PFSK-1 (cell line): ENCODE measurements at regions not wholly inside any gene's neighbourhood (a gene's known extent, or its start where the extent isn't known, plus 50 kb on each side); places are given as distances from the start of the nearest gene placed in this dataset.

Experiments
- FOXP2 ChIP-seq: optimal IDR thresholded peaks from 2 replicates; pipeline ENCODE3; 2011; ENCODE audit warnings: borderline replicate concordance, control low read depth, inconsistent platforms; ENCODE audit not compliant: insufficient read depth; ENCODE audit errors: extremely low read length, extremely low read depth
- POLR2AphosphoS5 ChIP-seq: IDR thresholded peaks from 2 replicates; pipeline ENCODE4 v1.6.1; 2012; ENCODE audit warnings: low read depth, mild to moderate bottlenecking, control low read depth, low read length, moderate library complexity
- REST ChIP-seq, 2 experiments: IDR thresholded peaks; 2 replicates each; pipeline versions ENCODE4 v1.6.1 to v1.8.0; 2011 to 2012; ENCODE audit warnings: low read depth in 2 of 2, low read length in 2 of 2, control low read depth in 1 of 2, inconsistent platforms in 1 of 2, mild to moderate bottlenecking in 1 of 2, moderate library complexity in 1 of 2; ENCODE audit not compliant: insufficient read depth in 1 of 2
- SIN3A ChIP-seq: IDR thresholded peaks from 2 replicates; pipeline ENCODE4 v1.6.1; 2012; ENCODE audit warnings: mild to moderate bottlenecking, low read length, moderate library complexity, borderline replicate concordance; ENCODE audit not compliant: insufficient read depth
- TAF1 ChIP-seq: IDR thresholded peaks from 2 replicates; pipeline ENCODE4 v1.6.1; 2012; ENCODE audit warnings: low read length, control low read depth, borderline replicate concordance; ENCODE audit not compliant: insufficient read depth

- TF ChIP-seq REST (IDR thresholded peaks at IDR 0.05; ENCODE audit: insufficient read depth in 1 of 2, low read depth in 2 of 2, low read length in 2 of 2) = no peak
Measured at GRCh38 chr5:167226386-167226785, 1065.1 kb upstream of the WWC1 start.

GRCh38 chr5:167228134-167228533 lies 1063.3 kb upstream of the WWC1 start:
- TF ChIP-seq FOXP2 (no peak), SIN3A (no peak), TAF1 (no peak), POLR2AphosphoS5 (no peak), REST (IDR thresholded peaks at IDR 0.05; ENCODE audit: insufficient read depth in 1 of 2, low read depth in 2 of 2, low read length in 2 of 2) (no peak)

- no peak for TF ChIP-seq SIN3A
Measured at GRCh38 chr5:167229751-167230150, 1061.7 kb upstream of the WWC1 start.

- TF ChIP-seq POLR2AphosphoS5 = no peak
- no peak for TF ChIP-seq FOXP2
- TF ChIP-seq SIN3A = no peak
- TF ChIP-seq REST (IDR thresholded peaks at IDR 0.05; ENCODE audit: insufficient read depth in 1 of 2, low read depth in 2 of 2, low read length in 2 of 2) = no peak
- no peak for TF ChIP-seq TAF1
Measured at GRCh38 chr5:167230414-167230813, 1061.0 kb upstream of the WWC1 start.

GRCh38 chr5:167232675-167233311 lies 1058.7 kb upstream of the WWC1 start:
- TF ChIP-seq FOXP2 (no peak), REST (IDR thresholded peaks at IDR 0.05; ENCODE audit: insufficient read depth in 1 of 2, low read depth in 2 of 2, low read length in 2 of 2) (no peak), TAF1 (no peak), SIN3A (no peak), POLR2AphosphoS5 (no peak)
